ENCODE measurements at regions not wholly inside any gene's neighbourhood (a gene's known extent, or its start where the extent isn't known, plus 50 kb on each side); places are given as distances from the start of the nearest gene placed in this dataset.

GRCh38 chr6:100944644-100945043 lies 63.5 kb upstream of the ASCC3 start:
- intact Hi-C loops (cut with DNase I), result no loop called here
- no peak for DNase-seq (ENCODE audit: low spot score)

GRCh38 chr6:100946021-100946540 lies 65.0 kb upstream of the ASCC3 start:
- intact Hi-C loops (cut with DNase I), result no loop called here
- DNase-seq (ENCODE audit: low spot score), result no peak

DNA sequence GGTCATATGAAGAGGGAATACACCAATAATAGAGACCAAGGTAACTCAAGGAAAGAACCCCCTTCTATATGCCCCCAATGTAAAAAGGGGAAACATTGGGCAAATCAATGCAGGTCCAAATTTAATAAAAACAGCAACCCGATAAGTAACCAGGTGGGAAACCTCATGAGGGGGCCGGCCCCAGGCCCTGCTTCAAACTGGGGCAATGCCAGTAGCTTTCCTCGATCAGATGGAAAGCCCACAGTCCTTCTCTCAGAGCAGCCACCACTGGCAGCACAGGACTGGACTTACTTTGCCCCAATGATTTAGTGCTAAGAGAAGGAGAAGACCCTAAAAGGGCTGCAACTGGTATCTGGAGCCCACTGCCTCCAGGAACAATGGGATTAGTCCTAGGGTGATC lies 65.6 kb upstream of the ASCC3 start:
- no peak for DNase-seq (ENCODE audit: low spot score)
- intact Hi-C loops (cut with DNase I), result no loop called here

DNA sequence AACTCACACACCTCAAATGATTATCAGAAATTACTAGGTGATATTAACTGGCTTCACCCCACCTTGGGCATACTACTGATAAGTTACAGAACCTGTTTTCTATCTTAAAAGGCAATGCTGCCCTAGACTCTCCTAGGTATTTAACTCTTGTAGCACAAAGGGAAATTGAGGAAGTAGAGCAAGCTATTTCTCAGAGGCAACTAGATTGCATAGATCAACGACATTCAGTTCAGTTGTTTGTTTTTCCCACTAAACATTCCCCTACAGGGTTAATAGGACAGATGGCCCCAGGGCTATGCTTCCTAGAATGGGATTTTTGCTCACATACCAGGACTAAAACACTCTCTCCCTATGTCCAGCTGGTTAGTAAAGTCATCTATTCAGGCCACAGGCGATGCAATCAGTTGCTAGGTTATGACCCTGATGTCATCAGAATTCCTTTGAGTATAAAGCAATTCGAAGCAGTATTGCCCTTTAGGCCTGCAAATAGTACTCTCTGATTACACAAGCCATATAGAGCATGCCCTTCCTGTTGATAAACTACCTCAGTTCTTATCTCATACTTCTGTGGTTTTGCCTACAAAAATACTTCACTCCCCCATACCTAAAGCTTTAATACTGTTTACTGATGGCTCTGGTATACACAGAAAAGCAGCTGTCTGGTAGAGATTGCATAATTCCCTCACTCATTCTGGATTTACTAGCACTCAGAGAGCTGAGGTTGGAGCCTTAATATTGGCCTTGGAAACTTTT lies 67.4 kb upstream of the ASCC3 start:
- no peak for DNase-seq (ENCODE audit: low spot score)
- intact Hi-C loops (cut with DNase I), result no loop called here

- intact Hi-C loops (cut with DNase I), result no loop called here
- no peak for DNase-seq (ENCODE audit: low spot score)
Observed at GRCh38 chr6:100952006-100952405, 70.9 kb upstream of the ASCC3 start.

- intact Hi-C loops (cut with DNase I), result no loop called here
Observed at GRCh38 chr6:100959280-100959679, 78.2 kb upstream of the ASCC3 start.

GRCh38 chr6:100962466-100962865 lies 81.3 kb upstream of the ASCC3 start:
- DNase-seq (ENCODE audit: low spot score), result no peak
- intact Hi-C loops (cut with DNase I), result no loop called here

More at GRCh38 chr6:100959280-100959679, 78.2 kb upstream of the ASCC3 start:
- DNase-seq (ENCODE audit: low spot score), result no peak

GRCh38 chr6:100965067-100965466 lies 83.9 kb upstream of the ASCC3 start:
- no peak for DNase-seq (ENCODE audit: low spot score)
- intact Hi-C loops (cut with DNase I), result no loop called here

- DNase-seq (ENCODE audit: low spot score), result no peak
- intact Hi-C loops (cut with DNase I), result no loop called here
Observed at GRCh38 chr6:100968949-100969348, 87.8 kb upstream of the ASCC3 start.

GRCh38 chr6:100979267-100979666 lies 98.1 kb upstream of the ASCC3 start:
- no peak for DNase-seq (ENCODE audit: low spot score)
- intact Hi-C loops (cut with DNase I), result no loop called here

DNA sequence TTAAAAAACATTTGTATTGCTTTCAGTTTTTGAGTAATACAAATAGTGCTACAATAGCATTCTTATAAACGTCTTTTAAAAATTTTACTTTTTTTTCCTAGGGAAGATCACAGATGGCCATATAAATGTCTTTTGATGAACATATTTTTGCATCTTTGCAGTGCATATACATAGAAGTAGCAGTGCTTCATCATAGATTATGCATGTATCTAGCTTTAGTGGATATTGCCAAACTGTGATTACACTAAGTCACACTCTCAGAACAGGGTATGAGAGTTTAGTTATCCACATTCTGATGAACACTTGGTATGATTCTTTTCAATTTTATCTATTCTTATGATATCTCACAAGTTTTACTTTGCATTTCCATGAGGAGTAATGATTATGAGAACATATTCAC lies 99.8 kb upstream of the ASCC3 start:
- intact Hi-C loops (cut with DNase I), result no loop called here

GRCh38 chr6:100986921-100987320 lies 105.8 kb upstream of the ASCC3 start:
- intact Hi-C loops (cut with DNase I), result no loop called here
- no peak for DNase-seq (ENCODE audit: low spot score)

More for the DNA sequence above, 99.8 kb upstream of the ASCC3 start:
- DNase-seq (ENCODE audit: low spot score), result no peak

GRCh38 chr6:100987556-100987955 lies 106.4 kb upstream of the ASCC3 start:
- intact Hi-C loops (cut with DNase I), result no loop called here
- DNase-seq (ENCODE audit: low spot score), result no peak

DNA sequence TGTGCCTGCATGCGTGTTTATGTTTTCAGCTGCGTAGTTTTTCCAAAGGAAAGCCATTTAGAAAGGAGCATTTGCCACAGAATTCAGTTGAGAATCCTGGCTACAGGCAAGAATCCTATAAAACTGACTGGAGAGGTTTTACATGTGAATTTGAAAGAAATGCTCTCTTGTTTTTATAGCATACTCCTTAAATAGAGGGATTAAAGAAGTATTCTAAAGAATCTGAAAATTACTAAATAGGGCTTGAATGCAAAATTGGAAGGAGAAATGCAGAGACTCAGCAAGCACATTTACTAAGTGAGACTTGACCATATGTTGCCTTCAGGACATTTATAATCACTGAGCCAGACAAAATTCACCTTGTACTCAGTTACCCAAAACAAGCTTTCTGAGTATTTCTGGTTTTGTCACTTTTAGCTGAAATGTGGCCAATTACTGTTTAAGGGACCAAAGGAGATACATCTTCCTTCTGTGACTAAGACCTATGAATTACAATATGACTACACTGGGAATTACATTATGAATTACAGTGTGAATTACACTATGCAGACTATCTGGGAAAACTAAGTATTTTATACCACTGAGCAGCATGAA lies 107.4 kb upstream of the ASCC3 start:
- intact Hi-C loops (cut with DNase I), result no loop called here
- no peak for DNase-seq (ENCODE audit: low spot score)

GRCh38 chr6:100990070-100990469 lies 108.9 kb upstream of the ASCC3 start:
- intact Hi-C loops (cut with DNase I), result no loop called here
- no peak for DNase-seq (ENCODE audit: low spot score)

- DNase-seq (ENCODE audit: low spot score), result no peak
- intact Hi-C loops (cut with DNase I), result no loop called here
Observed at GRCh38 chr6:100996409-100996808, 115.3 kb upstream of the ASCC3 start.

DNA sequence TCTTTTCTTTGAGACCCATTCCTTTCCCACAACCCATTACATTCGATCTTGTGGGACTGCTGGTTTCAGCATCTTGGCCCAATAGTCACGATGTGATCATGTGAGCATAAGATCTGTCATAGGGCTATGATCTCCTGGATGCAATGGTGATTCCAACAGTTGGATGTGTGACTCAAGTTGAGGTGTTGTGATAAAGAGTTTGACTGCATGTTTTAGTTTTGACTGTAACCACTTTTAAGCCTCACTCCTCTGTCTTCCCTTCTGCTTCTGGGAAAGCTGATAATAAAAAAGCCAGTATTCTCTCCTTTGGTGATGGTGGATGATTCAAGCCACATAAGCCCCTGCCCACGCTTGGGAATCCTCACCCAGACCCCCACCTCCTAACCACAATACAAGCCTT lies 117.0 kb upstream of the ASCC3 start:
- no peak for DNase-seq (ENCODE audit: low spot score)
- intact Hi-C loops (cut with DNase I), result no loop called here

- intact Hi-C loops (cut with DNase I), result no loop called here
- no peak for DNase-seq (ENCODE audit: low spot score)
Observed at GRCh38 chr6:100999034-100999597, 118.0 kb upstream of the ASCC3 start.

- intact Hi-C loops (cut with DNase I), result no loop called here
Observed at GRCh38 chr6:101000341-101000740, 119.2 kb upstream of the ASCC3 start.

GRCh38 chr6:101001012-101001411 lies 119.9 kb upstream of the ASCC3 start:
- no peak for DNase-seq (ENCODE audit: low spot score)
- intact Hi-C loops (cut with DNase I), result no loop called here

More at GRCh38 chr6:101000341-101000740, 119.2 kb upstream of the ASCC3 start:
- DNase-seq (ENCODE audit: low spot score), result no peak

GRCh38 chr6:101001607-101002006 lies 120.5 kb upstream of the ASCC3 start:
- no peak for DNase-seq (ENCODE audit: low spot score)
- intact Hi-C loops (cut with DNase I), result no loop called here

Measured in posterior vena cava (tissue), 2 donors.